ENCODE measurements at regions not wholly inside any gene's neighbourhood (a gene's known extent, or its start where the extent isn't known, plus 50 kb on each side); places are given as distances from the start of the nearest gene placed in this dataset.

- ATAC-seq (no peak), DNase-seq (ENCODE audit: low spot score) (no peak)
- intact Hi-C loops (cut with DNase I), result no loop called here
Observed at GRCh38 chr4:26083987-26084386, 170.0 kb downstream of the SMIM20 start.

- ATAC-seq (no peak), DNase-seq (ENCODE audit: low spot score) (no peak)
- intact Hi-C loops (cut with DNase I), result no loop called here
Observed at GRCh38 chr4:26084414-26084813, 170.4 kb downstream of the SMIM20 start.

GRCh38 chr4:26085551-26085950, 171.5 kb downstream of the SMIM20 start:
- no peak for DNase-seq (ENCODE audit: low spot score)
- peak; percentile 17 for ATAC-seq
- intact Hi-C loops (cut with DNase I), result no loop called here

GRCh38 chr4:26086621-26087441, 172.8 kb downstream of the SMIM20 start:
- intact Hi-C loops (cut with DNase I), result no loop called here
- DNase-seq (ENCODE audit: low spot score), result no peak
- ATAC-seq, result peak; percentile 73

- DNase-seq (ENCODE audit: low spot score), result no peak
- intact Hi-C loops (cut with DNase I), result no loop called here
- ATAC-seq, result peak; percentile 69
Observed at GRCh38 chr4:26088433-26088928, 174.5 kb downstream of the SMIM20 start.

GRCh38 chr4:26093551-26093950, 179.5 kb downstream of the SMIM20 start:
- intact Hi-C loops (cut with DNase I), result no loop called here
- ATAC-seq, result peak; percentile 67
- no peak for DNase-seq (ENCODE audit: low spot score)

- intact Hi-C loops (cut with DNase I), result no loop called here
- DNase-seq (ENCODE audit: low spot score) (no peak), ATAC-seq (peak; percentile 39)
Observed at GRCh38 chr4:26094076-26094475, 180.1 kb downstream of the SMIM20 start.

- intact Hi-C loops (cut with DNase I), result no loop called here
- no peak for DNase-seq (ENCODE audit: low spot score)
Observed at GRCh38 chr4:26094911-26095310, 180.9 kb downstream of the SMIM20 start.

GRCh38 chr4:26099967-26100366, 185.9 kb downstream of the SMIM20 start:
- DNase-seq (ENCODE audit: low spot score) (no peak), ATAC-seq (no peak)
- intact Hi-C loops (cut with DNase I), result no loop called here

More at GRCh38 chr4:26094911-26095310, 180.9 kb downstream of the SMIM20 start:
- ATAC-seq, result no peak

GRCh38 chr4:26101011-26101410, 187.0 kb downstream of the SMIM20 start:
- intact Hi-C loops (cut with DNase I), result no loop called here
- DNase-seq (ENCODE audit: low spot score), result no peak
- no peak for ATAC-seq

- ATAC-seq (no peak), DNase-seq (ENCODE audit: low spot score) (no peak)
- intact Hi-C loops (cut with DNase I), result no loop called here
Observed at GRCh38 chr4:26104056-26104685, 190.2 kb downstream of the SMIM20 start.

GRCh38 chr4:26105337-26105736, 191.3 kb downstream of the SMIM20 start:
- intact Hi-C loops (cut with DNase I), result no loop called here
- DNase-seq (ENCODE audit: low spot score) (no peak), ATAC-seq (peak; percentile 79)

- no peak for DNase-seq (ENCODE audit: low spot score)
- intact Hi-C loops (cut with DNase I), result no loop called here
- peak; percentile 91 for ATAC-seq
Observed at GRCh38 chr4:26105815-26106699, 192.0 kb downstream of the SMIM20 start.

GRCh38 chr4:26106776-26107175, 192.8 kb downstream of the SMIM20 start:
- intact Hi-C loops (cut with DNase I), result no loop called here
- ATAC-seq, result no peak

GRCh38 chr4:26108054-26108453, 194.0 kb downstream of the SMIM20 start:
- intact Hi-C loops (cut with DNase I), result no loop called here
- no peak for DNase-seq (ENCODE audit: low spot score)
- no peak for ATAC-seq

More at GRCh38 chr4:26106776-26107175, 192.8 kb downstream of the SMIM20 start:
- DNase-seq (ENCODE audit: low spot score), result no peak

GRCh38 chr4:26110493-26110892, 196.5 kb downstream of the SMIM20 start:
- intact Hi-C loops (cut with DNase I), result no loop called here
- ATAC-seq (no peak), DNase-seq (ENCODE audit: low spot score) (no peak)

GRCh38 chr4:26113339-26113940, 199.4 kb downstream of the SMIM20 start:
- intact Hi-C loops (cut with DNase I), result no loop called here
- ATAC-seq, result no peak
- no peak for DNase-seq (ENCODE audit: low spot score)

GRCh38 chr4:26116057-26116456, 202.0 kb downstream of the SMIM20 start:
- intact Hi-C loops (cut with DNase I), result no loop called here
- DNase-seq (ENCODE audit: low spot score) (no peak), ATAC-seq (no peak)
